ENCODE measurements at regions not wholly inside any gene's neighbourhood (a gene's known extent, or its start where the extent isn't known, plus 50 kb on each side); places are given as distances from the start of the nearest gene placed in this dataset.
A peak's percentile ranks its signal among the peaks of the same experiment; 100 is the strongest.

GRCh38 chr1:170354246-170354645 lies 177.7 kb upstream of the GORAB start:
- H3K4me1 ChIP-seq (ENCODE audit: control insufficient read depth, insufficient read depth, low read length) = peaks cover 8% of the 10 kb centered on the region
- DNase-seq = peak; percentile 32 to 65
- no peak overlapping the region for H3K27ac ChIP-seq (ENCODE audit: low read length)
- H3K4me3 ChIP-seq (ENCODE audit: low read length) = no peak overlapping the region
- H3K27me3 ChIP-seq (ENCODE audit: control insufficient read depth, insufficient read depth, low read length) = no peaks in the 10 kb centered on the region
- H3K36me3 ChIP-seq (ENCODE audit: control insufficient read depth, insufficient read depth, low read length) = no peaks in the 10 kb centered on the region
- WGBS (ENCODE audit: insufficient coverage, low lambda C conversion rate) = no CpG with 5 or more reads among the region's 4 CpGs
- H3K9me3 ChIP-seq (ENCODE audit: control insufficient read depth, low read depth, low read length) = no peaks in the 10 kb centered on the region

GRCh38 chr1:170354690-170355089 lies 177.3 kb upstream of the GORAB start:
- H3K27me3 ChIP-seq (ENCODE audit: control insufficient read depth, insufficient read depth, low read length) = no peaks in the 10 kb centered on the region

GRCh38 chr1:170355267-170355801 lies 176.6 kb upstream of the GORAB start:
- Histone ChIP-seq H3K36me3 (ENCODE audit: control insufficient read depth, insufficient read depth, low read length) (no peaks in the 10 kb centered on the region), H3K4me1 (ENCODE audit: control insufficient read depth, insufficient read depth, low read length) (peaks cover 8% of the 10 kb centered on the region), H3K27me3 (ENCODE audit: control insufficient read depth, insufficient read depth, low read length) (no peaks in the 10 kb centered on the region), H3K4me3 (ENCODE audit: low read length) (no peak overlapping the region), H3K9me3 (ENCODE audit: control insufficient read depth, low read depth, low read length) (no peaks in the 10 kb centered on the region), H3K27ac (ENCODE audit: low read length) (no peak overlapping the region)
- no peak for DNase-seq

More at GRCh38 chr1:170354690-170355089, 177.3 kb upstream of the GORAB start:
- H3K36me3 ChIP-seq (ENCODE audit: control insufficient read depth, insufficient read depth, low read length) = no peaks in the 10 kb centered on the region
- no peak overlapping the region for H3K27ac ChIP-seq (ENCODE audit: low read length)
- DNase-seq = no peak
- peaks cover 8% of the 10 kb centered on the region for H3K4me1 ChIP-seq (ENCODE audit: control insufficient read depth, insufficient read depth, low read length)
- no peak overlapping the region for H3K4me3 ChIP-seq (ENCODE audit: low read length)
- 70% methylated on average over 2 of the region's 3 CpGs for WGBS (ENCODE audit: insufficient coverage, low lambda C conversion rate)
- H3K9me3 ChIP-seq (ENCODE audit: control insufficient read depth, low read depth, low read length) = no peaks in the 10 kb centered on the region

- no peak overlapping the region for H3K27ac ChIP-seq (ENCODE audit: low read length)
- peaks cover 8% of the 10 kb centered on the region for H3K4me1 ChIP-seq (ENCODE audit: control insufficient read depth, insufficient read depth, low read length)
- H3K36me3 ChIP-seq (ENCODE audit: control insufficient read depth, insufficient read depth, low read length) = no peaks in the 10 kb centered on the region
- H3K9me3 ChIP-seq (ENCODE audit: control insufficient read depth, low read depth, low read length) = no peaks in the 10 kb centered on the region
- no peak overlapping the region for H3K4me3 ChIP-seq (ENCODE audit: low read length)
- H3K27me3 ChIP-seq (ENCODE audit: control insufficient read depth, insufficient read depth, low read length) = no peaks in the 10 kb centered on the region
- DNase-seq = no peak
Measured at GRCh38 chr1:170356585-170356984, 175.4 kb upstream of the GORAB start.

GRCh38 chr1:170357750-170358149 lies 174.2 kb upstream of the GORAB start:
- H3K9me3 ChIP-seq (ENCODE audit: control insufficient read depth, low read depth, low read length) = no peaks in the 10 kb centered on the region
- DNase-seq = no peak
- H3K36me3 ChIP-seq (ENCODE audit: control insufficient read depth, insufficient read depth, low read length) = no peaks in the 10 kb centered on the region
- no peak overlapping the region for H3K4me3 ChIP-seq (ENCODE audit: low read length)
- no CpG with 5 or more reads among the region's 1 CpG for WGBS (ENCODE audit: insufficient coverage, low lambda C conversion rate)
- H3K4me1 ChIP-seq (ENCODE audit: control insufficient read depth, insufficient read depth, low read length) = peaks cover 8% of the 10 kb centered on the region
- H3K27me3 ChIP-seq (ENCODE audit: control insufficient read depth, insufficient read depth, low read length) = no peaks in the 10 kb centered on the region
- H3K27ac ChIP-seq (ENCODE audit: low read length) = no peak overlapping the region

GRCh38 chr1:170360601-170361000 lies 171.4 kb upstream of the GORAB start:
- WGBS (ENCODE audit: insufficient coverage, low lambda C conversion rate) = no CpG with 5 or more reads among the region's 3 CpGs
- no peaks in the 10 kb centered on the region for H3K4me1 ChIP-seq (ENCODE audit: control insufficient read depth, insufficient read depth, low read length)
- no peak overlapping the region for H3K27ac ChIP-seq (ENCODE audit: low read length)
- H3K36me3 ChIP-seq (ENCODE audit: control insufficient read depth, insufficient read depth, low read length) = no peaks in the 10 kb centered on the region
- DNase-seq = no peak
- no peak overlapping the region for H3K4me3 ChIP-seq (ENCODE audit: low read length)
- no peaks in the 10 kb centered on the region for H3K9me3 ChIP-seq (ENCODE audit: control insufficient read depth, low read depth, low read length)
- H3K27me3 ChIP-seq (ENCODE audit: control insufficient read depth, insufficient read depth, low read length) = no peaks in the 10 kb centered on the region

- Histone ChIP-seq H3K36me3 (ENCODE audit: control insufficient read depth, insufficient read depth, low read length) (no peaks in the 10 kb centered on the region), H3K9me3 (ENCODE audit: control insufficient read depth, low read depth, low read length) (no peaks in the 10 kb centered on the region), H3K4me1 (ENCODE audit: control insufficient read depth, insufficient read depth, low read length) (no peaks in the 10 kb centered on the region), H3K4me3 (ENCODE audit: low read length) (no peak overlapping the region), H3K27me3 (ENCODE audit: control insufficient read depth, insufficient read depth, low read length) (no peaks in the 10 kb centered on the region), H3K27ac (ENCODE audit: low read length) (no peak overlapping the region)
- 88% methylated on average over 1 of the region's 2 CpGs for WGBS (ENCODE audit: insufficient coverage, low lambda C conversion rate)
- no peak for DNase-seq
Measured at GRCh38 chr1:170365331-170365730, 166.6 kb upstream of the GORAB start.

- DNase-seq = no peak
- Histone ChIP-seq H3K9me3 (ENCODE audit: control insufficient read depth, low read depth, low read length) (no peaks in the 10 kb centered on the region), H3K36me3 (ENCODE audit: control insufficient read depth, insufficient read depth, low read length) (no peaks in the 10 kb centered on the region), H3K27ac (ENCODE audit: low read length) (no peak overlapping the region), H3K4me1 (ENCODE audit: control insufficient read depth, insufficient read depth, low read length) (no peaks in the 10 kb centered on the region), H3K27me3 (ENCODE audit: control insufficient read depth, insufficient read depth, low read length) (no peaks in the 10 kb centered on the region), H3K4me3 (ENCODE audit: low read length) (no peak overlapping the region)
- WGBS (ENCODE audit: insufficient coverage, low lambda C conversion rate) = no CpG with 5 or more reads among the region's 2 CpGs
Measured at GRCh38 chr1:170366980-170367379, 165.0 kb upstream of the GORAB start.

GRCh38 chr1:170367615-170368014 lies 164.4 kb upstream of the GORAB start:
- WGBS (ENCODE audit: insufficient coverage, low lambda C conversion rate) = no CpG with 5 or more reads among the region's 3 CpGs
- H3K4me1 ChIP-seq (ENCODE audit: control insufficient read depth, insufficient read depth, low read length) = no peaks in the 10 kb centered on the region
- H3K27ac ChIP-seq (ENCODE audit: low read length) = no peak overlapping the region
- H3K27me3 ChIP-seq (ENCODE audit: control insufficient read depth, insufficient read depth, low read length) = no peaks in the 10 kb centered on the region
- H3K36me3 ChIP-seq (ENCODE audit: control insufficient read depth, insufficient read depth, low read length) = no peaks in the 10 kb centered on the region
- DNase-seq = no peak
- no peaks in the 10 kb centered on the region for H3K9me3 ChIP-seq (ENCODE audit: control insufficient read depth, low read depth, low read length)
- H3K4me3 ChIP-seq (ENCODE audit: low read length) = no peak overlapping the region

GRCh38 chr1:170369000-170369399 lies 163.0 kb upstream of the GORAB start:
- no CpG with 5 or more reads among the region's 7 CpGs for WGBS (ENCODE audit: insufficient coverage, low lambda C conversion rate)
- H3K27me3 ChIP-seq (ENCODE audit: control insufficient read depth, insufficient read depth, low read length) = no peaks in the 10 kb centered on the region
- no peak overlapping the region for H3K27ac ChIP-seq (ENCODE audit: low read length)
- H3K4me3 ChIP-seq (ENCODE audit: low read length) = no peak overlapping the region
- no peaks in the 10 kb centered on the region for H3K9me3 ChIP-seq (ENCODE audit: control insufficient read depth, low read depth, low read length)
- no peaks in the 10 kb centered on the region for H3K36me3 ChIP-seq (ENCODE audit: control insufficient read depth, insufficient read depth, low read length)
- no peak for DNase-seq
- H3K4me1 ChIP-seq (ENCODE audit: control insufficient read depth, insufficient read depth, low read length) = no peaks in the 10 kb centered on the region

GRCh38 chr1:170369417-170369816 lies 162.5 kb upstream of the GORAB start:
- H3K36me3 ChIP-seq (ENCODE audit: control insufficient read depth, insufficient read depth, low read length) = no peaks in the 10 kb centered on the region
- no peaks in the 10 kb centered on the region for H3K27me3 ChIP-seq (ENCODE audit: control insufficient read depth, insufficient read depth, low read length)
- H3K4me3 ChIP-seq (ENCODE audit: low read length) = no peak overlapping the region
- no peak overlapping the region for H3K27ac ChIP-seq (ENCODE audit: low read length)
- no peaks in the 10 kb centered on the region for H3K9me3 ChIP-seq (ENCODE audit: control insufficient read depth, low read depth, low read length)
- DNase-seq = no peak
- H3K4me1 ChIP-seq (ENCODE audit: control insufficient read depth, insufficient read depth, low read length) = no peaks in the 10 kb centered on the region
- WGBS (ENCODE audit: insufficient coverage, low lambda C conversion rate) = no CpG with 5 or more reads among the region's 4 CpGs
